Daoy (cell line): ENCODE measurements at regions not wholly inside any gene's neighbourhood (a gene's known extent, or its start where the extent isn't known, plus 50 kb on each side); places are given as distances from the start of the nearest gene placed in this dataset.

Source experiments
- DNase-seq: peaks from one replicate; pipeline ENCODE4 v3.0.0-alpha.2; 2015; ENCODE audit warnings: low read depth

GRCh38 chr1:229108598-229109201 lies 162.2 kb upstream of the RAB4A start:
- DNase-seq: peak; percentile 57

GRCh38 chr1:229109320-229109761 lies 161.6 kb upstream of the RAB4A start:
- DNase-seq: no peak

GRCh38 chr1:229110986-229111385 lies 159.9 kb upstream of the RAB4A start:
- no peak for DNase-seq

- DNase-seq: no peak
Observed at GRCh38 chr1:229111703-229112319, 159.1 kb upstream of the RAB4A start.

- DNase-seq: no peak
Observed at GRCh38 chr1:229112832-229113548, 157.9 kb upstream of the RAB4A start.

- DNase-seq: peak; percentile 71
Observed at GRCh38 chr1:229114315-229114714, 156.6 kb upstream of the RAB4A start.

- peak; percentile 48 for DNase-seq
Observed at GRCh38 chr1:229114850-229115365, 156.0 kb upstream of the RAB4A start.

- DNase-seq: no peak
Observed at GRCh38 chr1:229116114-229116513, 154.8 kb upstream of the RAB4A start.

GRCh38 chr1:229117664-229118300 lies 153.1 kb upstream of the RAB4A start:
- peak; percentile 69 for DNase-seq

- no peak for DNase-seq
Observed at GRCh38 chr1:229118477-229119061, 152.3 kb upstream of the RAB4A start.

- peak; percentile 28 for DNase-seq
Observed at GRCh38 chr1:229119161-229119560, 151.8 kb upstream of the RAB4A start.

GRCh38 chr1:229119876-229120275 lies 151.0 kb upstream of the RAB4A start:
- DNase-seq: no peak

GRCh38 chr1:229121845-229122436 lies 149.0 kb upstream of the RAB4A start:
- no peak for DNase-seq

GRCh38 chr1:229122606-229123005 lies 148.3 kb upstream of the RAB4A start:
- DNase-seq: no peak

GRCh38 chr1:229124116-229124515 lies 146.8 kb upstream of the RAB4A start:
- no peak for DNase-seq

- DNase-seq: no peak
Observed at GRCh38 chr1:229124520-229125124, 146.3 kb upstream of the RAB4A start.

- peak; percentile 89 for DNase-seq
Observed at GRCh38 chr1:229127301-229127700, 143.6 kb upstream of the RAB4A start.

- no peak for DNase-seq
Observed at GRCh38 chr1:229128066-229128608, 142.8 kb upstream of the RAB4A start.

GRCh38 chr1:229129301-229130027 lies 141.4 kb upstream of the RAB4A start:
- no peak for DNase-seq

GRCh38 chr1:229130028-229130668 lies 140.8 kb upstream of the RAB4A start:
- no peak for DNase-seq
